HG03025 (cell line): ENCODE measurements at regions not wholly inside any gene's neighbourhood (a gene's known extent, or its start where the extent isn't known, plus 50 kb on each side); places are given as distances from the start of the nearest gene placed in this dataset.
"Not testable (repeated sequence)": the region's sequence is repeated elsewhere in the genome, so short reads cannot be mapped to it uniquely, and the experiment has no call there.

ENCODE experiments used
- ATAC-seq: cut with Tn5 transposase; IDR thresholded peaks from one replicate; pipeline ENCODE4 v1.9.1; 2021; ENCODE audit warnings: mild to moderate bottlenecking, moderate library complexity; ENCODE audit not compliant: unreplicated experiment, low FRiP score

- no peak for ATAC-seq
These were observed 197.2 kb downstream of the BCAS1 start for GRCh38 chr20:53873230-53873604.

GRCh38 chr20:53872561-53873229 is 197.7 kb downstream of the BCAS1 start:
- ATAC-seq: no peak

- ATAC-seq: no peak
These were observed 198.3 kb downstream of the BCAS1 start for GRCh38 chr20:53872081-53872541.

- no peak for ATAC-seq
These were observed 198.9 kb downstream of the BCAS1 start for GRCh38 chr20:53871541-53871940.

- no peak for ATAC-seq
These were observed 199.7 kb downstream of the BCAS1 start for GRCh38 chr20:53870426-53871315.

- ATAC-seq: no peak
These were observed 200.7 kb downstream of the BCAS1 start for GRCh38 chr20:53869466-53870258.

- ATAC-seq: no peak
These were observed 202.5 kb downstream of the BCAS1 start for GRCh38 chr20:53867741-53868351.

GRCh38 chr20:53866794-53867740 is 203.3 kb downstream of the BCAS1 start:
- peak; percentile 57 for ATAC-seq

GRCh38 chr20:53865901-53866793 is 204.2 kb downstream of the BCAS1 start:
- no peak for ATAC-seq

- not testable (repeated sequence) for ATAC-seq
These were observed 205.4 kb downstream of the BCAS1 start for GRCh38 chr20:53864765-53865683.

GRCh38 chr20:53863923-53864641 is 206.3 kb downstream of the BCAS1 start:
- ATAC-seq: not testable (repeated sequence)

- ATAC-seq: not testable (repeated sequence)
These were observed 206.9 kb downstream of the BCAS1 start for GRCh38 chr20:53863535-53863922.

- not testable (repeated sequence) for ATAC-seq
These were observed 207.4 kb downstream of the BCAS1 start for GRCh38 chr20:53863039-53863438.

GRCh38 chr20:53862490-53862889 is 207.9 kb downstream of the BCAS1 start:
- ATAC-seq: not testable (repeated sequence)

- not testable (repeated sequence) for ATAC-seq
These were observed 208.3 kb downstream of the BCAS1 start for GRCh38 chr20:53862136-53862397.

GRCh38 chr20:53859684-53860083 is 210.7 kb downstream of the BCAS1 start:
- no peak for ATAC-seq

- ATAC-seq: not testable (repeated sequence)
These were observed 211.4 kb downstream of the BCAS1 start for GRCh38 chr20:53859009-53859408.
